ENCODE measurements at regions not wholly inside any gene's neighbourhood (a gene's known extent, or its start where the extent isn't known, plus 50 kb on each side); places are given as distances from the start of the nearest gene placed in this dataset.

DNA sequence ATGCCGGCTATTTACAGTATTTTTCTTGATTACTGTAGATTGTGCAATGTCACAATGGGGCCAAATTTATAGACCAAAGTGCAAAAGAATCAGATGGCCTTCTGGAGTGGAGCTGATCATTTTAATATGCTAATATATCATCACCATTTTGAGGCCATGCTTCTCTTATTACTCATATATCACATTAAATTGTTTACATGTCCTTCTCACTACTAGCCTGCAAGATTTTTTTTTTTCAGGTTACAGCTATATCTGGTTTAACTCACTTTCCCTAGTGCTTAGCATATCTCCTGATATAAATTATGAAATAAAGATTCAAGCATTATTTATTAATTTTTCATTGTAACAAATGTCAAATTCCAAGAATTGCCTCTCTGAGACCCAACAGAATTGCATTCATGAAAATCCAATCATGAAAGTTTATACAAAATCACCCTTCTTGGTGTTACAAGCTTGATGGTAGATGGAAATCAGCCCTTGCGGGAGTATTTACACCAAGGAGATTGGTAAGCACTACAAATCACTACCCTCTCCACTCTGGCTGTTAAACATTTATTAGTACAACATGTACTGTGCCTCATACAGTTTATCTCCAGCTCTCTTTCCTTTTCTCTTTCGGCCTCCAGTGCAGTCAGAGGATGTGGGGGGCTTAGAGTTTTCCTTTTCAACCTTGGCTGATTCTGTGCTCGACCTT is 703.9 kb downstream of the BRINP1 start:
- TF ChIP-seq, protein P1, sequence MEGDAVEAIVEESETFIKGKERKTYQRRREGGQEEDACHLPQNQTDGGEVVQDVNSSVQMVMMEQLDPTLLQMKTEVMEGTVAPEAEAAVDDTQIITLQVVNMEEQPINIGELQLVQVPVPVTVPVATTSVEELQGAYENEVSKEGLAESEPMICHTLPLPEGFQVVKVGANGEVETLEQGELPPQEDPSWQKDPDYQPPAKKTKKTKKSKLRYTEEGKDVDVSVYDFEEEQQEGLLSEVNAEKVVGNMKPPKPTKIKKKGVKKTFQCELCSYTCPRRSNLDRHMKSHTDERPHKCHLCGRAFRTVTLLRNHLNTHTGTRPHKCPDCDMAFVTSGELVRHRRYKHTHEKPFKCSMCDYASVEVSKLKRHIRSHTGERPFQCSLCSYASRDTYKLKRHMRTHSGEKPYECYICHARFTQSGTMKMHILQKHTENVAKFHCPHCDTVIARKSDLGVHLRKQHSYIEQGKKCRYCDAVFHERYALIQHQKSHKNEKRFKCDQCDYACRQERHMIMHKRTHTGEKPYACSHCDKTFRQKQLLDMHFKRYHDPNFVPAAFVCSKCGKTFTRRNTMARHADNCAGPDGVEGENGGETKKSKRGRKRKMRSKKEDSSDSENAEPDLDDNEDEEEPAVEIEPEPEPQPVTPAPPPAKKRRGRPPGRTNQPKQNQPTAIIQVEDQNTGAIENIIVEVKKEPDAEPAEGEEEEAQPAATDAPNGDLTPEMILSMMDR (IDR thresholded peaks at IDR 0.05; ENCODE audit: insufficient read depth, low read length) = no peak
- TF ChIP-seq, protein P2, sequence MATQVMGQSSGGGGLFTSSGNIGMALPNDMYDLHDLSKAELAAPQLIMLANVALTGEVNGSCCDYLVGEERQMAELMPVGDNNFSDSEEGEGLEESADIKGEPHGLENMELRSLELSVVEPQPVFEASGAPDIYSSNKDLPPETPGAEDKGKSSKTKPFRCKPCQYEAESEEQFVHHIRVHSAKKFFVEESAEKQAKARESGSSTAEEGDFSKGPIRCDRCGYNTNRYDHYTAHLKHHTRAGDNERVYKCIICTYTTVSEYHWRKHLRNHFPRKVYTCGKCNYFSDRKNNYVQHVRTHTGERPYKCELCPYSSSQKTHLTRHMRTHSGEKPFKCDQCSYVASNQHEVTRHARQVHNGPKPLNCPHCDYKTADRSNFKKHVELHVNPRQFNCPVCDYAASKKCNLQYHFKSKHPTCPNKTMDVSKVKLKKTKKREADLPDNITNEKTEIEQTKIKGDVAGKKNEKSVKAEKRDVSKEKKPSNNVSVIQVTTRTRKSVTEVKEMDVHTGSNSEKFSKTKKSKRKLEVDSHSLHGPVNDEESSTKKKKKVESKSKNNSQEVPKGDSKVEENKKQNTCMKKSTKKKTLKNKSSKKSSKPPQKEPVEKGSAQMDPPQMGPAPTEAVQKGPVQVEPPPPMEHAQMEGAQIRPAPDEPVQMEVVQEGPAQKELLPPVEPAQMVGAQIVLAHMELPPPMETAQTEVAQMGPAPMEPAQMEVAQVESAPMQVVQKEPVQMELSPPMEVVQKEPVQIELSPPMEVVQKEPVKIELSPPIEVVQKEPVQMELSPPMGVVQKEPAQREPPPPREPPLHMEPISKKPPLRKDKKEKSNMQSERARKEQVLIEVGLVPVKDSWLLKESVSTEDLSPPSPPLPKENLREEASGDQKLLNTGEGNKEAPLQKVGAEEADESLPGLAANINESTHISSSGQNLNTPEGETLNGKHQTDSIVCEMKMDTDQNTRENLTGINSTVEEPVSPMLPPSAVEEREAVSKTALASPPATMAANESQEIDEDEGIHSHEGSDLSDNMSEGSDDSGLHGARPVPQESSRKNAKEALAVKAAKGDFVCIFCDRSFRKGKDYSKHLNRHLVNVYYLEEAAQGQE (IDR thresholded peaks at IDR 0.05; ENCODE audit: insufficient replicate concordance, low read depth) = no peak
- TF ChIP-seq POLR2AphosphoS5 (IDR thresholded peaks at IDR 0.05; ENCODE audit: low read depth) (no peak), GABPA (IDR thresholded peaks at IDR 0.05; ENCODE audit: low read depth) (no peak), SPI1 (IDR thresholded peaks at IDR 0.05; ENCODE audit: borderline replicate concordance, low read depth) (no peak)

Data from HL-60 (cell line).